ENCODE measurements at regions not wholly inside any gene's neighbourhood (a gene's known extent, or its start where the extent isn't known, plus 50 kb on each side); places are given as distances from the start of the nearest gene placed in this dataset.

- TF ChIP-seq ZNF274 (IDR thresholded peaks at IDR 0.05; ENCODE audit: borderline replicate concordance, extremely low read depth, low read length) (no peak), MAFK (IDR thresholded peaks at IDR 0.05; ENCODE audit: low read depth, low read length) (no peak), CTCF (IDR thresholded peaks at IDR 0.05; ENCODE audit: control extremely low read depth in 1 of 3, insufficient read depth in 1 of 3, low read depth in 1 of 3, low read length in 3 of 3) (no peak)
These were observed 228.5 kb upstream of the COBL start for GRCh38 chr7:51545131-51545530.

Measured in H1 (cell line).